Astrocyte (in vitro differentiated cells and primary cell): ENCODE measurements at regions not wholly inside any gene's neighbourhood (a gene's known extent, or its start where the extent isn't known, plus 50 kb on each side); places are given as distances from the start of the nearest gene placed in this dataset.

Experiments
- EZH2 ChIP-seq: IDR thresholded peaks from 2 replicates; pipeline ENCODE4 v1.6.1; 2012; ENCODE audit warnings: mild to moderate bottlenecking, low read length, inconsistent platforms; ENCODE audit not compliant: insufficient read depth
- TF ChIP-seq, protein P1 (sequence below): IDR thresholded peaks from 2 replicates; pipeline ENCODE4 v1.5.1; 2011; ENCODE audit warnings: low read depth, mild to moderate bottlenecking, inconsistent platforms, low read length, moderate library complexity; ENCODE audit not compliant: insufficient read depth

DNA sequence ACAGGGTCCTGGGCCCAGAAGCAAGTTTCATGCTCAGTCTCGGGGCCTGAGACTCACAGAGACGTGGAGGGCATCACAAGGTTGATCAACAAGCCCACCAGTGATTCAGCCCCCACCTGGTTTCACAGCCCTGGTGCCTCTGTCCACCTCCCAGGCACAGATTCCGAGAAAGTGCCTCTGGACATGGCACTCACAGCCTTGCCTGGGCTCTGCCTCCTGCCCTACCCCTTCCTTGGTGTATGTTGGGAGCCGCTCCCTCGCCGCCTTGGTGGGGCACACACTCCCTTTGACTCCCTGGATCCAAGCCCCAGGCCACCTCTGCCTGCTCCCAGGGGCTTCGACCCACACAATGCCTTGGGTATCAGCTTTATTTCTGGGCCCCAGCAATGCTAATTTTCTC lies 200.8 kb upstream of the PPP2R2D start:
- no peak for TF ChIP-seq EZH2
- TF ChIP-seq, protein P1, sequence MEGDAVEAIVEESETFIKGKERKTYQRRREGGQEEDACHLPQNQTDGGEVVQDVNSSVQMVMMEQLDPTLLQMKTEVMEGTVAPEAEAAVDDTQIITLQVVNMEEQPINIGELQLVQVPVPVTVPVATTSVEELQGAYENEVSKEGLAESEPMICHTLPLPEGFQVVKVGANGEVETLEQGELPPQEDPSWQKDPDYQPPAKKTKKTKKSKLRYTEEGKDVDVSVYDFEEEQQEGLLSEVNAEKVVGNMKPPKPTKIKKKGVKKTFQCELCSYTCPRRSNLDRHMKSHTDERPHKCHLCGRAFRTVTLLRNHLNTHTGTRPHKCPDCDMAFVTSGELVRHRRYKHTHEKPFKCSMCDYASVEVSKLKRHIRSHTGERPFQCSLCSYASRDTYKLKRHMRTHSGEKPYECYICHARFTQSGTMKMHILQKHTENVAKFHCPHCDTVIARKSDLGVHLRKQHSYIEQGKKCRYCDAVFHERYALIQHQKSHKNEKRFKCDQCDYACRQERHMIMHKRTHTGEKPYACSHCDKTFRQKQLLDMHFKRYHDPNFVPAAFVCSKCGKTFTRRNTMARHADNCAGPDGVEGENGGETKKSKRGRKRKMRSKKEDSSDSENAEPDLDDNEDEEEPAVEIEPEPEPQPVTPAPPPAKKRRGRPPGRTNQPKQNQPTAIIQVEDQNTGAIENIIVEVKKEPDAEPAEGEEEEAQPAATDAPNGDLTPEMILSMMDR, result no peak
